ENCODE measurements at regions not wholly inside any gene's neighbourhood (a gene's known extent, or its start where the extent isn't known, plus 50 kb on each side); places are given as distances from the start of the nearest gene placed in this dataset.

DNA sequence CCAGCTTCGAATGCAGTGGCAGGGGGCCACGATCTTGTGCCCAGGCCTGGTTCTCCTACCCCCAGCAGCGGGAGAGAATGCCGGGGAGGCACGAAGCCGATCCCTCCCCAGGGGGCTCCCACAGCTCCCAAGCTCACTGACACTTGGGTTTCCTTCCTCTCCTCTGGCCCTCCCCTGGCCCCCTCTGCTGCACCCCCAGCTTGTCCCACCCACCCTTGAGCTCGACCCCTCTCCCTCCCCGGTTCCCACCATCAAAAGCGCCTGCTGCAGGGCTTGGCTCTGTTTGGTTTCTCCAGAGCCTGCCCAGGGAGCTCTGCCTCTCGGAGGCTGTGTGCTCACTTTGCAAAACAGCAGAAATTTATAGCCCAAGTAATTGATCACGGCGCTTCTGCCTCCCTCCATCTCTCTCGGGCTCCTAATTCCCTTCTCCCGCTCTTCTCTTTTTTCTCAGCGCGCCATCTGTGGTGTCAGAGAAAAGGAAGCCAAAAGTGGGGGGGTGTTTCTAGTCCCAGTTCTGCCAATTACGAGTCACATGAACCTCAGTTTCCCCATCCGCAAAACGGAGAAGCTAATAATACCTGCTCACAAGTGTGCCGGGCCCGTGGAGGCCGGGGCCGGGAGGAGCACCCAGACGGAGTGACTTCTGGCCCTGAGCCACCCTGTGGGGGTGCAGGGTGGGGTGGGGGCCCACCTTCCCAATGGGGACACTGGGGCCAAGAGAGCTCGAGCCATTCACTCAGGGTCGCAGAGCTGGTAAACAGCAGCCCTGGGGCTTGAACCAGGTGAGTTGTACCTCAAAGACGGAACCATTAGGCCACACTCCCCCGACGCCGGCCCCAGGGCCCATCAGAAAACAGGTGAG, 141.2 kb upstream of the IER5L start:
- TF ChIP-seq, protein P1, sequence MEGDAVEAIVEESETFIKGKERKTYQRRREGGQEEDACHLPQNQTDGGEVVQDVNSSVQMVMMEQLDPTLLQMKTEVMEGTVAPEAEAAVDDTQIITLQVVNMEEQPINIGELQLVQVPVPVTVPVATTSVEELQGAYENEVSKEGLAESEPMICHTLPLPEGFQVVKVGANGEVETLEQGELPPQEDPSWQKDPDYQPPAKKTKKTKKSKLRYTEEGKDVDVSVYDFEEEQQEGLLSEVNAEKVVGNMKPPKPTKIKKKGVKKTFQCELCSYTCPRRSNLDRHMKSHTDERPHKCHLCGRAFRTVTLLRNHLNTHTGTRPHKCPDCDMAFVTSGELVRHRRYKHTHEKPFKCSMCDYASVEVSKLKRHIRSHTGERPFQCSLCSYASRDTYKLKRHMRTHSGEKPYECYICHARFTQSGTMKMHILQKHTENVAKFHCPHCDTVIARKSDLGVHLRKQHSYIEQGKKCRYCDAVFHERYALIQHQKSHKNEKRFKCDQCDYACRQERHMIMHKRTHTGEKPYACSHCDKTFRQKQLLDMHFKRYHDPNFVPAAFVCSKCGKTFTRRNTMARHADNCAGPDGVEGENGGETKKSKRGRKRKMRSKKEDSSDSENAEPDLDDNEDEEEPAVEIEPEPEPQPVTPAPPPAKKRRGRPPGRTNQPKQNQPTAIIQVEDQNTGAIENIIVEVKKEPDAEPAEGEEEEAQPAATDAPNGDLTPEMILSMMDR (IDR thresholded peaks at IDR 0.05 in 8 of 11, conservative IDR thresholded peaks at IDR 0.05 in 3 of 11) = no peak
- no peak for TF ChIP-seq POLR2AphosphoS5 (IDR thresholded peaks at IDR 0.05)
- no peak for TF ChIP-seq POLR2A (IDR thresholded peaks at IDR 0.05)
- peak; percentile 67 for DNase-seq
- intact Hi-C loops (cut with DNase I; ENCODE audit: low total_unique reads) = no loop called here
- peaks cover 0 to 23% (median 0%) of the 10 kb centered on the region in 7 donors for H3K27me3 ChIP-seq (replicated peaks in 1 of 7)
- no peaks in the 10 kb centered on the region for H3K9me3 ChIP-seq
- peak overlapping the region in 5 of 8 donors; percentile 80 to 84 (median 83) for H3K27ac ChIP-seq
- H3K4me3 ChIP-seq = no peak overlapping the region
- H3K4me1 ChIP-seq = peaks cover 14 to 77% (median 39%) of the 10 kb centered on the region in 6 donors
- 89 to 92% (median 91%) methylated on average over 28 to 30 of the region's 30 CpGs for WGBS, 5 donors
- no peaks in the 10 kb centered on the region for H3K36me3 ChIP-seq

DNA sequence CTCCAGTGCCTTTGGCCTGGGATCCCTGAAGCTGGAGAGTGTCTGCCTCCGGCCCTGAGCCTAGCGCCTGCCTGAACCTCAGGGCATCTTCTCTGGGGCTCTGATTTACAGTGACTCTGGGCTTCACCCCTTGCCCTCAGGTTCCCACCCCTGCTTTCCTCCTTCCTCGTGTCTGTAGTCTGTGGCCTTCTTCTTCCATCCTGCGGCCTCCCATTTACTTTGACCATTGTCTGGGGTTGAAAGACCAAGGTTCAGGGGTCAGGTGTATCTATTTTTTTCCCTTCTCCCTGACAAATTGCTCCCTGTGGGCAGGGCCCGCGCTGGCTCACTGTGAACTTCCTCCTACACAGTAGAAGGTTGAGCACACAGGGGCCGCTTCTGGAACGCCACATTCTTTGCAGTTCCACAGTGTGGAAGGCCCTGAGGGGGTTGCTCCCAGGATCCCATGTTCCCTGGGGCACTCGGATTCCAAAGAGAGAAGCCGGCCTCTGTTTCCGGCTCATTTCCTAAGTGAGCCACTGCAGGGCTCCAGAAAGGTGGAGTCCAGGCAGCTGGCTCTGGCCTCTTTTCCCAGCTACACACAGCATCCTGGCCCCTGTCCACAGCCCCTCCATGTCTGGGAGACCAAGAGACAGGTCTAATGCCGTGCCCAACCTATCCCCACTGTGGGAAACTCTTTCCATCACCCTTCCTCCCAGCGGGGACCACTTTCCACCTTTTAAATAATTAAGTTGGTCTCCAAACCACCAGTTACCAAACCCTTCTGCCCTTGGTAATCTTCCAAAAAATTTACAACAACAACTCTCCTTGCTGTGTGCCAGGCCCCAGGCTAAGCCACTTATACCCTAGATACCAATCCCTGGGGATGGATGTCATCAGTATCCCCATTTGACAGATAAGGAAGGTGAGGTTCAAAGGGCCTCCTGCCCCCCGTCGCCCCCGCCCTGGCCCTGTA, 140.3 kb upstream of the IER5L start:
- Histone ChIP-seq H3K36me3 (no peaks in the 10 kb centered on the region), H3K27ac (peak overlapping the region in 2 of 8 donors; percentile 15 to 84), H3K4me1 (peaks cover 14 to 69% (median 35%) of the 10 kb centered on the region in 6 donors), H3K4me3 (no peak overlapping the region), H3K27me3 (replicated peaks in 1 of 7) (peaks cover 0 to 23% (median 0%) of the 10 kb centered on the region in 7 donors), H3K9me3 (no peaks in the 10 kb centered on the region)
- intact Hi-C loops (cut with DNase I; ENCODE audit: low total_unique reads) = no loop called here
- DNase-seq = peak; percentile 64
- WGBS, 5 donors = 73 to 92% (median 85%) methylated on average over 16 of the region's 16 CpGs
- TF ChIP-seq, protein P1 (IDR thresholded peaks at IDR 0.05 in 8 of 11, conservative IDR thresholded peaks at IDR 0.05 in 3 of 11) = no peak

DNA sequence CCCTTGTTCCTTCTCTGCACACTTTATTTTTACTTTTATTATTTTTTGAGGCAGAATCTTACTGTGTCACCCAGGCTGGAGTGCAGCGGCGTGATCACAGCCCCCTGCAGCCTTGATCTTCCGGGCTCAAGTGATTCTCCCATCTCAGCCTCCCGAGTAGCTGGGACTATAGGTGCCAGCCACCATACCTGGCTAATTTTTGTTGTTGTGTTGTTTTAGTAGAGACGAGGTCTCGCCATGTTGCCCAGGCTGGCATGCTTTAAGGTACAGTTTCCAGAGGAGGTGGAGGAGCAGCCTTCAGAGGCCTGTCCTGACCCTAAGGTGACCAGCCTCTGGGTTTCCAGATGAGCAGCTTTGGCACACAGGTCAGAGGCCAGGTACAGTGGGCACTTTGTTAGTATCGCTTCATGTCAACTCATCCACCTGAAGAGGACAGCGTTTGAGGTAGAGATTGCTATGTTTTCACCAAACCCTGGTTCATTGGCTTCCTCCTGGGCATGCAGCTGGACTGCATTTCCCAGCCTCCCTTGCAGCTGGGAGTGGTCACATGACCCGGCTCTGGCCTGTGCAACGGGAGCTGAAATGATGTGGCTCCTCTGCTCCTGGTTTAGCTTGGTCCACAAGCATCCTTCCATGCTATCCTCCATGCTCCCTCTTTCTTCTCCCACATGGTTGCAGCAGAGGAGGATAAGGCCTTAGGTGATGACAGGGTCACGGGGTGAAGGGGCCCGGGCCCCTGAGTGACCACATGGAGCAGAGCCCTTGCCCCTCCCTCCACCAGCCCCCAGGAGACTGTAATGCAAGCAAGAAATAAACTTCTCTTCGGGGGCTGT, 139.3 kb upstream of the IER5L start:
- Histone ChIP-seq H3K36me3 (no peaks in the 10 kb centered on the region), H3K9me3 (no peaks in the 10 kb centered on the region), H3K27me3 (replicated peaks in 1 of 7) (peaks cover 0 to 23% (median 0%) of the 10 kb centered on the region in 7 donors), H3K4me3 (no peak overlapping the region), H3K4me1 (peaks cover 14 to 61% (median 30%) of the 10 kb centered on the region in 6 donors), H3K27ac (peak overlapping the region in 2 of 8 donors; percentile 15 to 84)
- no peak for TF ChIP-seq POLR2AphosphoS5 (IDR thresholded peaks at IDR 0.05)
- TF ChIP-seq, protein P1 (IDR thresholded peaks at IDR 0.05 in 8 of 11, conservative IDR thresholded peaks at IDR 0.05 in 3 of 11) = no peak
- TF ChIP-seq POLR2A (IDR thresholded peaks at IDR 0.05) = no peak
- 80 to 86% (median 83%) methylated on average over 13 of the region's 13 CpGs for WGBS, 5 donors
- intact Hi-C loops (cut with DNase I; ENCODE audit: low total_unique reads) = no loop called here
- DNase-seq = peak; percentile 62
